PFSK-1 (cell line): ENCODE measurements at regions not wholly inside any gene's neighbourhood (a gene's known extent, or its start where the extent isn't known, plus 50 kb on each side); places are given as distances from the start of the nearest gene placed in this dataset.

Source experiments
- FOXP2 ChIP-seq: optimal IDR thresholded peaks from 2 replicates; pipeline ENCODE3; 2011; ENCODE audit warnings: borderline replicate concordance, control low read depth, inconsistent platforms; ENCODE audit not compliant: insufficient read depth; ENCODE audit errors: extremely low read length, extremely low read depth
- POLR2AphosphoS5 ChIP-seq: IDR thresholded peaks from 2 replicates; pipeline ENCODE4 v1.6.1; 2012; ENCODE audit warnings: low read depth, mild to moderate bottlenecking, control low read depth, low read length, moderate library complexity
- REST ChIP-seq, 2 experiments: IDR thresholded peaks; 2 replicates each; pipeline versions ENCODE4 v1.6.1 to v1.8.0; 2011 to 2012; ENCODE audit warnings: low read depth in 2 of 2, low read length in 2 of 2, control low read depth in 1 of 2, inconsistent platforms in 1 of 2, mild to moderate bottlenecking in 1 of 2, moderate library complexity in 1 of 2; ENCODE audit not compliant: insufficient read depth in 1 of 2
- SIN3A ChIP-seq: IDR thresholded peaks from 2 replicates; pipeline ENCODE4 v1.6.1; 2012; ENCODE audit warnings: mild to moderate bottlenecking, low read length, moderate library complexity, borderline replicate concordance; ENCODE audit not compliant: insufficient read depth
- TAF1 ChIP-seq: IDR thresholded peaks from 2 replicates; pipeline ENCODE4 v1.6.1; 2012; ENCODE audit warnings: low read length, control low read depth, borderline replicate concordance; ENCODE audit not compliant: insufficient read depth

DNA sequence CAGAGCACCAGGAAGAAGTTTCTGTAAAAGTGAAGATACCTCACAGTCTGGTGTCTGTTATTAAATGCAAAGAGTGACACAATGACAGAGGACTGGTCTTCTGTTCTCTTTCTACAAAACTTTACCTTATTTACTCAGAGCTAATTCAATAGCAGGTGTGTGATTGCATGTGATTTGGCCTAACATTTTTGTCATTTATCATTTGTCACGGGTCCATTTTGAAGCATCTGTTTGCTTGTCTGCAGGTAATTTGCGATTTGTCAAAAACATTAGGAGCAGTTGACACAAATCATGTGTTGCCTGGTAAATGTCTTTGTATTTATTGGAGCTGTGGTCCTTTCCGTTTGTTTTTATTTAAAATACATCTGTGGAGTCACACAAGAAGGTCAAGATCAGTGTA lies 1232.4 kb downstream of the STIM2 start:
- no peak for TF ChIP-seq TAF1
- no peak for TF ChIP-seq POLR2AphosphoS5
- TF ChIP-seq REST (IDR thresholded peaks at IDR 0.05; ENCODE audit: insufficient read depth in 1 of 2, low read depth in 2 of 2, low read length in 2 of 2) = no peak
- TF ChIP-seq FOXP2 = no peak
- no peak for TF ChIP-seq SIN3A

DNA sequence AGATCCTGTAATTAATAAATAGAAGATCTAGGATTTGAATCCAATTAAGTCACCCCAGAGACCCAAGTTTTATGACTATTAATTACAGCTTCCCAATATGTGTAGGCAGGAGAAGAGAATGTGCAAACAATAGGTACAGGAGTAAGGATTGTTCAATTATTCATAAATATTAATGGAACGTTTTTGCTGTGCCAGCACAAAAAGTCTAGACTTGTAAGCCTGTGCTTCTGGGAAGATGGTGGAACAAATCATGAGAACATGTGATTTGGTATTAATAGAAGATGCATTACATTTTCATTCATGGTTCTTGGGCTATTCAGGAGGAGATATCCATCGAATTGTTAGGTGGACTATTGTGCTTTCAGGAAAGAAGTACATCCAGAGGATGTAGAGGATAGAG lies 1240.9 kb downstream of the STIM2 start:
- TF ChIP-seq TAF1 = no peak
- TF ChIP-seq POLR2AphosphoS5 = no peak
- no peak for TF ChIP-seq REST (IDR thresholded peaks at IDR 0.05; ENCODE audit: insufficient read depth in 1 of 2, low read depth in 2 of 2, low read length in 2 of 2)
- TF ChIP-seq FOXP2 = no peak
- no peak for TF ChIP-seq SIN3A

- TF ChIP-seq POLR2AphosphoS5 (no peak), FOXP2 (no peak), SIN3A (no peak)
Measured at GRCh38 chr4:28105271-28105859, 1244.7 kb downstream of the STIM2 start.

DNA sequence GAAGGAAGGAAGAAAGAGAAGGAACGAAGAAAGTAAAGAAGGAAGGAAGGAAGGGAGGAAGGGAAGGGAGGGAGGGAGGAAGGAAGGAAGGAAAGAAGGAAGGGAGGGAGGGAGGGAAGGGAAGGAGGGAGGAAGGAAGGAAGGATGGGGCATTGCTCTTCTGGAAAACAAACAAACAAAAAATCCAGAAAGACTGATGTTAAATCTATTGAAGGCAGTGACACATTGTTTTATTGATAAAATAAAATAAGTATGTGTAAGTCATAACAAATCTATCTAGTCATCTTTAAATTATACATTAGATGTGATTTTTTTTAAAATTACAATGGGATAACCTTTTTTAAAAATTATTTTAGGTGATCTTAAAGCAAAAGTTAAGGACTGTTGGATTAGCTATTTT lies 1245.5 kb downstream of the STIM2 start:
- TF ChIP-seq TAF1 = no peak
- TF ChIP-seq SIN3A = no peak
- no peak for TF ChIP-seq REST (IDR thresholded peaks at IDR 0.05; ENCODE audit: insufficient read depth in 1 of 2, low read depth in 2 of 2, low read length in 2 of 2)
- no peak for TF ChIP-seq FOXP2
- no peak for TF ChIP-seq POLR2AphosphoS5

DNA sequence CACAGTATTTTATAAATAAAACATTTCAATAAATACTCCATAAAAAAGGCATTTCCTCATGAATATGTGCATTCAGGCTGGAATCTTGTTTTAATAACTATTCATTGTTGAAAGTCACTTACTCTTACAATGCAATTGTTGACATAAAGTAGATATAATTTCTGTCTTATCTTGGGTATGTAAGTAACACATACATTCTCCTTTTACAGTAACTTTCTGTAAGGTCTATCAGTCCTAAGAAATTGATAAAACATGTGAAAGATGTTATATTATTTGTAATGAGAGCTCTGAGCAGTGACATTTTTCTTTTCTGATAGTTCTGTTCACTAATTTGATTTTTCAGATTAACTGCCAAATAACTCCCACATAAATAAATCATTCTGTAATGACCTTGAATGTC lies 1249.2 kb downstream of the STIM2 start:
- TF ChIP-seq REST (IDR thresholded peaks at IDR 0.05; ENCODE audit: insufficient read depth in 1 of 2, low read depth in 2 of 2, low read length in 2 of 2) = no peak
- TF ChIP-seq TAF1 = no peak
- no peak for TF ChIP-seq SIN3A
- TF ChIP-seq FOXP2 = no peak
- no peak for TF ChIP-seq POLR2AphosphoS5
